ENCODE measurements at regions not wholly inside any gene's neighbourhood (a gene's known extent, or its start where the extent isn't known, plus 50 kb on each side); places are given as distances from the start of the nearest gene placed in this dataset.
"Not testable (repeated sequence)": the region's sequence is repeated elsewhere in the genome, so short reads cannot be mapped to it uniquely, and the experiment has no call there.

DNA sequence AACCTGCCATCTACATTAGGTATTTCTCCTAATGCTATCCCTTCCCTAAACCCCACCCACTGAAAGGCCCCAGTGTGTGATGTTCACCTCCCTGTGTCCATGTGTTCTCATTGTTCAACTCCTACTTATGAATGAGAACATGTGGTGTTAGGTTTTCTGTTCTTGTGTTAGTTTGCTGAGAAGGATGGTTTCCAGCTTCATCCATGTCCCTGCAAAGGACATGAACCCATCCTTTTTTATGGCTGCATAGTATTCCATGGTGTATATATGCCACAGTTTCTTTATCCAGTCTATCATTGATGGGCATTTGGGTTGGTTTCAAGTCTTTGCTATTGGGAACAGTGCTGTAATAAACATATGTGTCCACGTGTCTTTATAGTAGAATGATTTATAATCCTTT is 149.2 kb downstream of the PCDH7 start:
- TF ChIP-seq, protein P1, sequence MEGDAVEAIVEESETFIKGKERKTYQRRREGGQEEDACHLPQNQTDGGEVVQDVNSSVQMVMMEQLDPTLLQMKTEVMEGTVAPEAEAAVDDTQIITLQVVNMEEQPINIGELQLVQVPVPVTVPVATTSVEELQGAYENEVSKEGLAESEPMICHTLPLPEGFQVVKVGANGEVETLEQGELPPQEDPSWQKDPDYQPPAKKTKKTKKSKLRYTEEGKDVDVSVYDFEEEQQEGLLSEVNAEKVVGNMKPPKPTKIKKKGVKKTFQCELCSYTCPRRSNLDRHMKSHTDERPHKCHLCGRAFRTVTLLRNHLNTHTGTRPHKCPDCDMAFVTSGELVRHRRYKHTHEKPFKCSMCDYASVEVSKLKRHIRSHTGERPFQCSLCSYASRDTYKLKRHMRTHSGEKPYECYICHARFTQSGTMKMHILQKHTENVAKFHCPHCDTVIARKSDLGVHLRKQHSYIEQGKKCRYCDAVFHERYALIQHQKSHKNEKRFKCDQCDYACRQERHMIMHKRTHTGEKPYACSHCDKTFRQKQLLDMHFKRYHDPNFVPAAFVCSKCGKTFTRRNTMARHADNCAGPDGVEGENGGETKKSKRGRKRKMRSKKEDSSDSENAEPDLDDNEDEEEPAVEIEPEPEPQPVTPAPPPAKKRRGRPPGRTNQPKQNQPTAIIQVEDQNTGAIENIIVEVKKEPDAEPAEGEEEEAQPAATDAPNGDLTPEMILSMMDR (IDR thresholded peaks at IDR 0.05), result not testable (repeated sequence)
- TF ChIP-seq POLR2A (IDR thresholded peaks at IDR 0.05), result not testable (repeated sequence)
